ENCODE measurements at regions not wholly inside any gene's neighbourhood (a gene's known extent, or its start where the extent isn't known, plus 50 kb on each side); places are given as distances from the start of the nearest gene placed in this dataset.
A peak's percentile ranks its signal among the peaks of the same experiment; 100 is the strongest.

- Histone ChIP-seq H3K36me3 (ENCODE audit: control insufficient read depth in 2 of 3, insufficient read depth in 3 of 3, low read length in 3 of 3) (no peaks in the 10 kb centered on the region), H3K27ac (ENCODE audit: low read depth in 2 of 2, low read length in 2 of 2) (no peak overlapping the region), H3K27me3 (ENCODE audit: control insufficient read depth, insufficient read depth, low read length) (no peaks in the 10 kb centered on the region), H3K9ac (ENCODE audit: low read length in 3 of 3) (no peak overlapping the region), H3K9me3 (ENCODE audit: control insufficient read depth in 2 of 3, insufficient read depth in 1 of 3, low read length in 3 of 3) (no peaks in the 10 kb centered on the region), H3K4me3 (ENCODE audit: low read length in 3 of 3) (no peak overlapping the region), H3K4me1 (ENCODE audit: control insufficient read depth in 2 of 3, insufficient read depth in 2 of 3, low read depth in 1 of 3, low read length in 3 of 3) (no peaks in the 10 kb centered on the region)
- FAIRE-seq (no peak), DNase-seq (peak in 1 of 5 donors; percentile 9)
- no peak for TF ChIP-seq CTCF (IDR thresholded peaks at IDR 0.05; ENCODE audit: borderline replicate concordance, extremely low read depth, insufficient read depth)
- intact Hi-C loops (cut with DNase I), result no loop called here
Observed at GRCh38 chr3:182525766-182526374, 267.4 kb upstream of the ATP11B start.

- intact Hi-C loops (cut with DNase I), result no loop called here
- Histone ChIP-seq H3K27me3 (ENCODE audit: control insufficient read depth, insufficient read depth, low read length) (no peaks in the 10 kb centered on the region), H3K36me3 (ENCODE audit: control insufficient read depth in 2 of 3, insufficient read depth in 3 of 3, low read length in 3 of 3) (no peaks in the 10 kb centered on the region), H3K9me3 (ENCODE audit: control insufficient read depth in 2 of 3, insufficient read depth in 1 of 3, low read length in 3 of 3) (no peaks in the 10 kb centered on the region), H3K9ac (ENCODE audit: low read length in 3 of 3) (no peak overlapping the region), H3K27ac (ENCODE audit: low read depth in 2 of 2, low read length in 2 of 2) (no peak overlapping the region), H3K4me1 (ENCODE audit: control insufficient read depth in 2 of 3, insufficient read depth in 2 of 3, low read depth in 1 of 3, low read length in 3 of 3) (no peaks in the 10 kb centered on the region), H3K4me3 (ENCODE audit: low read length in 3 of 3) (no peak overlapping the region)
- DNase-seq, result peak in 1 of 5 donors; percentile 22
- TF ChIP-seq CTCF (IDR thresholded peaks at IDR 0.05; ENCODE audit: borderline replicate concordance, extremely low read depth, insufficient read depth), result no peak
- no peak for FAIRE-seq
Observed at GRCh38 chr3:182527745-182528144, 265.6 kb upstream of the ATP11B start.

GRCh38 chr3:182530316-182530715 is 263.0 kb upstream of the ATP11B start:
- no peak overlapping the region for H3K27ac ChIP-seq (ENCODE audit: low read depth in 2 of 2, low read length in 2 of 2)
- no peaks in the 10 kb centered on the region for H3K27me3 ChIP-seq (ENCODE audit: control insufficient read depth, insufficient read depth, low read length)
- H3K9ac ChIP-seq (ENCODE audit: low read length in 3 of 3), result no peak overlapping the region
- DNase-seq (no peak), FAIRE-seq (no peak)
- no peaks in the 10 kb centered on the region for H3K36me3 ChIP-seq (ENCODE audit: control insufficient read depth in 2 of 3, insufficient read depth in 3 of 3, low read length in 3 of 3)
- no peak for TF ChIP-seq CTCF (IDR thresholded peaks at IDR 0.05; ENCODE audit: borderline replicate concordance, extremely low read depth, insufficient read depth)
- H3K9me3 ChIP-seq (ENCODE audit: control insufficient read depth in 2 of 3, insufficient read depth in 1 of 3, low read length in 3 of 3), result no peaks in the 10 kb centered on the region
- H3K4me3 ChIP-seq (ENCODE audit: low read length in 3 of 3), result no peak overlapping the region
- H3K4me1 ChIP-seq (ENCODE audit: control insufficient read depth in 2 of 3, insufficient read depth in 2 of 3, low read depth in 1 of 3, low read length in 3 of 3), result no peaks in the 10 kb centered on the region
- intact Hi-C loops (cut with DNase I), result no loop called here

GRCh38 chr3:182533394-182533793 is 259.9 kb upstream of the ATP11B start:
- no peak for TF ChIP-seq CTCF (IDR thresholded peaks at IDR 0.05; ENCODE audit: borderline replicate concordance, extremely low read depth, insufficient read depth)
- no peak for FAIRE-seq
- H3K27ac ChIP-seq (ENCODE audit: low read depth in 2 of 2, low read length in 2 of 2), result no peak overlapping the region
- H3K36me3 ChIP-seq (ENCODE audit: control insufficient read depth in 2 of 3, insufficient read depth in 3 of 3, low read length in 3 of 3), result no peaks in the 10 kb centered on the region
- intact Hi-C loops (cut with DNase I), result no loop called here
- H3K27me3 ChIP-seq (ENCODE audit: control insufficient read depth, insufficient read depth, low read length), result no peaks in the 10 kb centered on the region
- DNase-seq, result peak in 1 of 5 donors; percentile 21
- H3K9me3 ChIP-seq (ENCODE audit: control insufficient read depth in 2 of 3, insufficient read depth in 1 of 3, low read length in 3 of 3), result no peaks in the 10 kb centered on the region
- no peak overlapping the region for H3K4me3 ChIP-seq (ENCODE audit: low read length in 3 of 3)
- H3K9ac ChIP-seq (ENCODE audit: low read length in 3 of 3), result no peak overlapping the region
- no peaks in the 10 kb centered on the region for H3K4me1 ChIP-seq (ENCODE audit: control insufficient read depth in 2 of 3, insufficient read depth in 2 of 3, low read depth in 1 of 3, low read length in 3 of 3)

Data from kidney (tissue), 13 donors.